HG03060 (cell line): ENCODE measurements at regions not wholly inside any gene's neighbourhood (a gene's known extent, or its start where the extent isn't known, plus 50 kb on each side); places are given as distances from the start of the nearest gene placed in this dataset.
"Not testable (repeated sequence)": the region's sequence is repeated elsewhere in the genome, so short reads cannot be mapped to it uniquely, and the experiment has no call there.

Experiments
- ATAC-seq: cut with Tn5 transposase; IDR thresholded peaks from one replicate; pipeline ENCODE4 v1.9.1; 2021; ENCODE audit warnings: low read depth, moderate number of reproducible peaks; ENCODE audit not compliant: unreplicated experiment

- ATAC-seq: no peak
Measured at GRCh38 chr1:38526046-38526445, 333.5 kb downstream of the RRAGC start.

- no peak for ATAC-seq
Measured at GRCh38 chr1:38525343-38526043, 334.1 kb downstream of the RRAGC start.

- ATAC-seq: no peak
Measured at GRCh38 chr1:38524025-38524641, 335.4 kb downstream of the RRAGC start.

GRCh38 chr1:38523568-38523939, 336.0 kb downstream of the RRAGC start:
- no peak for ATAC-seq

- ATAC-seq: no peak
Measured at GRCh38 chr1:38522915-38523567, 336.5 kb downstream of the RRAGC start.

GRCh38 chr1:38516560-38516959, 343.0 kb downstream of the RRAGC start:
- ATAC-seq: no peak

GRCh38 chr1:38512789-38513188, 346.8 kb downstream of the RRAGC start:
- ATAC-seq: no peak

GRCh38 chr1:38512024-38512767, 347.4 kb downstream of the RRAGC start:
- ATAC-seq: no peak

GRCh38 chr1:38508232-38508631, 351.3 kb downstream of the RRAGC start:
- no peak for ATAC-seq

- no peak for ATAC-seq
Measured at GRCh38 chr1:38507563-38507962, 352.0 kb downstream of the RRAGC start.

GRCh38 chr1:38505944-38506343, 353.6 kb downstream of the RRAGC start:
- no peak for ATAC-seq

- ATAC-seq: no peak
Measured at GRCh38 chr1:38502758-38503157, 356.8 kb downstream of the RRAGC start.

- ATAC-seq: no peak
Measured at GRCh38 chr1:38500891-38501290, 358.7 kb downstream of the RRAGC start.

- ATAC-seq: no peak
Measured at GRCh38 chr1:38500352-38500751, 359.2 kb downstream of the RRAGC start.

- ATAC-seq: no peak
Measured at GRCh38 chr1:38498686-38499085, 360.9 kb downstream of the RRAGC start.

GRCh38 chr1:38497921-38498656, 361.5 kb downstream of the RRAGC start:
- ATAC-seq: no peak

- ATAC-seq: not testable (repeated sequence)
Measured at GRCh38 chr1:38493306-38493705, 366.3 kb downstream of the RRAGC start.

- no peak for ATAC-seq
Measured at GRCh38 chr1:38489844-38490270, 369.7 kb downstream of the RRAGC start.

- ATAC-seq: no peak
Measured at GRCh38 chr1:38488162-38488898, 371.2 kb downstream of the RRAGC start.

- ATAC-seq: no peak
Measured at GRCh38 chr1:38487396-38487795, 372.2 kb downstream of the RRAGC start.
